GM12873 (cell line): ENCODE measurements at regions not wholly inside any gene's neighbourhood (a gene's known extent, or its start where the extent isn't known, plus 50 kb on each side); places are given as distances from the start of the nearest gene placed in this dataset.
A peak's percentile ranks its signal among the peaks of the same experiment; 100 is the strongest.

Experiments
- TF ChIP-seq, protein P1 (sequence below): IDR thresholded peaks from 2 replicates; pipeline ENCODE4 v1.5.1; 2012; ENCODE audit warnings: low read depth, mild to moderate bottlenecking, moderate library complexity, low read length, control low read depth; ENCODE audit not compliant: insufficient read depth; ENCODE audit errors: missing control alignments

DNA sequence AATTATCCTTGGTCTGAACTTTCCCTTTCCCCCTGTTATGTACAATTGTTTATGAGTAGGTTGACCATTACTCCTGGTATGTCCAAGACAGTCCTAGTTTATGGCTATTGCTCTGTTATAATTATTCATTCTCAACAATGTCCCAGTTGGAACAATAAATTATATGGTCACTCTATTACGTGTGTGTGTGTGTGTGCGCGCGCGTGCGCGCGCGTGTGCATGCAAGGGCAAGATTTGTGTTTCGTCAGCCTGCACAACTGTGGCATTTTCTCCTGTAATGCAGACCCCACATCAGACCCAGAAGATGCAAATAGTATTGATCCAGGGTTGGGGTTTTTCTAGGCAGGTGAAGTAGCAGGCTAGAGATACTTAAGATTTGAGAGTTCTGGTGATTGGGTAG is 88.4 kb downstream of the ESM1 start:
- TF ChIP-seq, protein P1, sequence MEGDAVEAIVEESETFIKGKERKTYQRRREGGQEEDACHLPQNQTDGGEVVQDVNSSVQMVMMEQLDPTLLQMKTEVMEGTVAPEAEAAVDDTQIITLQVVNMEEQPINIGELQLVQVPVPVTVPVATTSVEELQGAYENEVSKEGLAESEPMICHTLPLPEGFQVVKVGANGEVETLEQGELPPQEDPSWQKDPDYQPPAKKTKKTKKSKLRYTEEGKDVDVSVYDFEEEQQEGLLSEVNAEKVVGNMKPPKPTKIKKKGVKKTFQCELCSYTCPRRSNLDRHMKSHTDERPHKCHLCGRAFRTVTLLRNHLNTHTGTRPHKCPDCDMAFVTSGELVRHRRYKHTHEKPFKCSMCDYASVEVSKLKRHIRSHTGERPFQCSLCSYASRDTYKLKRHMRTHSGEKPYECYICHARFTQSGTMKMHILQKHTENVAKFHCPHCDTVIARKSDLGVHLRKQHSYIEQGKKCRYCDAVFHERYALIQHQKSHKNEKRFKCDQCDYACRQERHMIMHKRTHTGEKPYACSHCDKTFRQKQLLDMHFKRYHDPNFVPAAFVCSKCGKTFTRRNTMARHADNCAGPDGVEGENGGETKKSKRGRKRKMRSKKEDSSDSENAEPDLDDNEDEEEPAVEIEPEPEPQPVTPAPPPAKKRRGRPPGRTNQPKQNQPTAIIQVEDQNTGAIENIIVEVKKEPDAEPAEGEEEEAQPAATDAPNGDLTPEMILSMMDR: no peak

DNA sequence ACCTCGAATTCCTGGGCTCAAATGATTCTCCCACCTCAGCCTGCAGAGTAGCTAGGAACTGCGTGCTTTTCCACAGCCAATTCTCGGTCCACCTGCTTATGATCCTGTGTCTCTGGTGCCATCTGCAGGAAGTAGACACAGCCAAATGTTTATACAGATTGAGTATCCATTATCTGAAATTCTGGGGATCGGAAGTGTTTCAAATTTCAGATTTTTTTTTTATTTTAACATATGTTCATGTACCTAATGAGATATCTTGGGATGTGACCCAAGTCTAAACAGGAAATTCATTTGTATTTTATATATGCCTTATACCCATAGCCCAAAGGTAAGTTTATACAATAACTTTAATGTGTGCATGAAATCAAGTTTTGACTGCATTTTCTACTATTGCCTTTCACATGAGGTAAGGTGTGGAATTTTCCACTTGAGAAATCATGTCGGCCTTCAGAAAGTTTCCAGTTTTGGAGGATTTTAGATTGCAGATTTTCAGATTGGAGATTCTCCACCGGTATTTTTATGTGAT is 89.5 kb downstream of the ESM1 start:
- TF ChIP-seq, protein P1: peak; percentile 21

DNA sequence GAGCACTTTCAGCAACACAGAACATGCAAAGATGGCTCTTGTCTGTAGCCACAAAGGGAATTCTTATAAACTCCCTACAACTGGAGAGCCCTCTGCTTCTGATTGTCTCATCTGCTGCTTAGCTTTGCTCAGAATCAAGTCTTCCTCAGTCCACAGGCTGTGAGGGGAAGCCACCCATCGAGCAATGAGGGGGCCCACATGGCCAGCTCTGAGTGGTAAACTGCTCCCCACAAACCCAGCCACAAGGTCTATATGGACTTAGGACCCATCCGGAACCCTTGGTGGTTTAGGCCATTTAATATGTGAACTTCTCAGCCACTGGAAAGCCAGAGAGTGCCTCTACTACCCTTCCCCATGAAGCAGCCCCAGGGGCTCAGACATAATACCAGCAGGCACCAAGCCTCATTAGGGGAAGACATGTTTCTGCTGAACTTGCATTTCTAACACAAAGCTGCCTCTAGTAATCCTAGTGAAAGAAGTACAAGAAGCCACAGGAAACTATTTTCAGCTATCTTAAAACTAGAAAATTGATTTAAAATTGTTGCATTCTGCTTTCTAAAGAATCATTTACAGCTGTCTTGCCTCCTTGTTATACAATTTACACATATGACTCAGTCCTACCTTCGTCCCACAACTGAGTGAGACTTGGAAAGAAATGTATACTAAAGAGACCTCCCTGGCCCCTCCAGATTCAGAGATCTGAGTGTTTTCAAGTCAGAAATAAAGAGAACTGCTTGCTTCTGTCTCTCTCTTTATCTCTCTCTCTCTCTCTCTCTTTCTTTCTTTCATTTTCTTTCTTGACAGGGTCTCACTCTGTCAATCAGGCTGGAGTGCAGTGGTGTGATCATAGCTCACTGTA is 90.2 kb downstream of the ESM1 start:
- TF ChIP-seq, protein P1: no peak

DNA sequence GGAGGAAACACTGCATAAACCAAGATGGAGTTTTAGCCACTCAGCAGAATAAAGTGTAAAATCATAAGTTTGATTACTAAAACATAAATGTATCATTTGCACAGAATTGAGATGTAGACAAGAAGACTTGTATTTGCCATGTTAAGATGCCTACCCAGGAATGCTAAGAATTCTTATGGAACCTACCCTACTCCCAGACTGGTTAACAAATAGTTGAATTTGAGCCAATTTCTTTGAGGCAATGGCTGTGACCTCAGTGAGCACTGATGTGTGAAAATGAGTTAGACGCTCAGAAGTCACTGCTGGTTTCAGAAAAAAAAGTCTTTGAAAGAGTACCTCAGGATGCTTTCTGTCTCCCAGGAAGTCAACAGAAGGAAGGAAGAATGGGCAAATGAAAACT is 95.6 kb downstream of the ESM1 start:
- TF ChIP-seq, protein P1: no peak

DNA sequence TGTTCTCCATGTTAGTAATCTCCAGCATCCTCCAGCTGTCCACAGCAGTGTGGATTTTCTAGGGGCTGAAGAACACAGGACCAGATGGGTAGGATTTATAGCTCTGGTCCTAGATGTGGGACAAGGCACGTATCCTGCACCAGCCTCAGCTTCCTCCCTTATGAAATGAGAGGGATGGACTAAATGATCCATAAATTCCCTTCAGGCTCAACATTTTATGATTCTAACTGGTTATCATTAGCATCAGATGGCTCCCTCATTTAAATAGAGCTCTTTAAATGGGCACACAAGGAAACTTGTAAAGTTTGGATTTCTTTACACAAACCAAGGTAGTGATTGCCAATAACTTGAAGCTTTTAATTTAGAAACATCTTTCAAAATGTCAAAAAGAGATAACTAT is 97.7 kb downstream of the ESM1 start:
- TF ChIP-seq, protein P1: no peak

DNA sequence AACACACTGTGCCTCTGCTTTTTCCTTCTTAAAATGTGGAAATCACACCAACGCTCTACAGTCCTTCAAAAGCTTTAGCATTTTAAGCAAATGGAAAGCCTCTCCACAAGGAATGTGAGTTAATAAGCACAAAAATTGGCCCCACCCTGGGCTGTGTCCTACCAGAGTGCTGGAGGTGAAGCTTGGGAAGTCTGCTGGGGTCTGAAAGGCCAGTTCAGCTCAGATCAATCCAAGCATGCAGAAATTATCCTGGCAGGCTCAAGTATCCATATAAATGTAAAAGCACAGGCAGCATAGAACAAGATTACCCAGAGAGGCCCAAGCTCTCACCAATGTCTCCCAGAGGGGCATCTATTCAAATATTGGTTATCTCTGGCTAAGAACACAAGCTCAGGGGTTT is 98.5 kb downstream of the ESM1 start:
- TF ChIP-seq, protein P1: no peak

DNA sequence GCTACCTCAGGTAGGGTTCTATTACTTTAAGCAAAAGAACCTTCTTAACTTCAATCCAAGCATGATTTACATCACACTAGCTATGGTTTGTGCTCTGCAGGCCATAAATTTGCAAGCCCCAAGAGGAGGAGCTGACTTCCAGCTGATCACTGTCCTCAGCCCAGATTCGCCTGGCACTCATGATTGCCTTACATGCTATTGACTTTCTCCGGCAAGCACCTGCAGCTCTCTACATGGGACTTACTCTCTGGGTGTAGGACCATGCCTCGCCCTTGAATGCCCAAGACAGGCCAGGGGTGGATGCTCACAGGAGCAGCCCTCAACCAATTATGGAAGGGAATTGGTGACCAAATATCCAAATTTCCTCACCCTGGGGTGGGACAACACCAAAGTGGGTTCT is 99.8 kb downstream of the ESM1 start:
- TF ChIP-seq, protein P1: no peak
